GM03348 (cell line): ENCODE measurements at regions not wholly inside any gene's neighbourhood (a gene's known extent, or its start where the extent isn't known, plus 50 kb on each side); places are given as distances from the start of the nearest gene placed in this dataset.
A peak's percentile ranks its signal among the peaks of the same experiment; 100 is the strongest.

Experiments used
- DNase-seq: peaks from one replicate; pipeline ENCODE4 v3.0.0; 2012; ENCODE audit warnings: low spot score

GRCh38 chr17:33642002-33642401 lies 348.9 kb upstream of the ASIC2 start:
- DNase-seq = no peak

GRCh38 chr17:33647956-33648355 lies 354.9 kb upstream of the ASIC2 start:
- peak; percentile 37 for DNase-seq

GRCh38 chr17:33650304-33650703 lies 357.2 kb upstream of the ASIC2 start:
- no peak for DNase-seq

GRCh38 chr17:33651686-33652085 lies 358.6 kb upstream of the ASIC2 start:
- no peak for DNase-seq

DNA sequence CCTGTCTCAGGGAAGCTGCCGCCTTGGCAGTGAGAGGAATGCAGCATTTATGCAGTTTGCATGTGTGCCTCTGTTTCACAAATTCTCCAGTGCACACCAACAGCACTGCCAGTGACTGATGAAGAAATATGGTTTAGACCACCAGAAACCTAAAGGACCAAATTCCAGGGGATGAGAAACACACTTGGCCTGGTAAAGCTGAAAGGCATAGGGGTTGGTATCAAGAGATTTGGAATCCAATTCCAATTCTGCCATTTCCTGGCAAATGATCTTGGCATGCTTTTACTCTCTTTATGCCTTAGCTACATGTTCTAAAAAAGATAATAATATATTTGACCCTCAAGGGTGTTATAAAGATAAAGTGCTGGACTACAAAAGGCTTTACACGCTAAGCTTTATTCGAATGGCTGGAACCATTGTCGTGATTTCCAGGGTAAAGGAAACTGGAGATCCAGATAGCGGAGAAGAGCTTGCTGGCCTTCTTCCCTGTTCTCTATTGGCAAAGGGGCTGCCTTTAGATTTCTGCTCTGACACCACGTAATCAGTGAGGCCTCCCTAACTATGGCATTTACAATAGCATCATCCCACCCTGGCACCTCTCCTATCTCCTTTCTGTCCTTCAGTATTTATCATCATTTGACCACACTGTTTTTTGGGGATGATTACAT lies 359.8 kb upstream of the ASIC2 start:
- no peak for DNase-seq

DNA sequence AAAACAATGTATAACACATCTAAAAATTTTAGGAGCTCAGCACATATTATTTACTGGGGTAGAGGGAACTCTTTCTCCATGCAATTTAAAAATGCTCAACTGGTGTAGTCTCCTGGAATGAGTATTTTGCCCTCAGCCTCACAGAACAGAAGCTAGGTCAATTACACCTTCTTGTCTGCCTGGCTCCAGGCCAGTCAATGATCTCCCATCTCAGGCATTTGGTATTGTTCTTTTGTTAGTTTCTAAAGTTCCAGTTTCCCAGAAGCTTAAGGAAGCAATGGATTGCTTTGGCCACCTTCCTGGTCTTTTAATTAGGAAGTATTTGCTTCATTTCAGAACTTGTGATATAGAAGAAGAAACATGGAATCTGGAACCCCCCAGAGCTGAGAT lies 360.3 kb upstream of the ASIC2 start:
- DNase-seq = no peak

GRCh38 chr17:33657181-33657580 lies 364.1 kb upstream of the ASIC2 start:
- DNase-seq = no peak

GRCh38 chr17:33661975-33662374 lies 368.9 kb upstream of the ASIC2 start:
- DNase-seq = no peak

- DNase-seq = no peak
Measured at GRCh38 chr17:33664116-33664840, 371.2 kb upstream of the ASIC2 start.

- DNase-seq = no peak
Measured at GRCh38 chr17:33667052-33667509, 374.0 kb upstream of the ASIC2 start.

GRCh38 chr17:33667671-33668070 lies 374.6 kb upstream of the ASIC2 start:
- no peak for DNase-seq

DNA sequence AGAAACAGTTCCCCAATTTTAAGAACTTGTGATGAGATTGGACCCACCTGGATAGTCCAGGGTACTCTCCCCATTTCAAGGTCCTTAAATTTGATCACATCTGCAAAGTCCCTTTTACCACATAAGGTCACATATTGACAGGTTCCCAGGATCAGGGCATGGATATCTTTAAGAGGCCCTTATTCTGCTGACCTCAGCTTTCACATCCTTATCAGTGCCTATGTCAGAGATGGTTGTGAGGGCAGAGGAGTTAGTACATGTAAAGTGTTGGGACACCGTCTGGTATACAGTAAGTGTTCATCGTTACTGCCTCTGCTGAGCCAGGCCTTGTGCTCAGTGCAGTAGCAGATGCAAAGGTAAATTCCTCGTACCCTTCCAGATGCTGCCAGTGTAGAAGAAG lies 375.4 kb upstream of the ASIC2 start:
- no peak for DNase-seq

DNA sequence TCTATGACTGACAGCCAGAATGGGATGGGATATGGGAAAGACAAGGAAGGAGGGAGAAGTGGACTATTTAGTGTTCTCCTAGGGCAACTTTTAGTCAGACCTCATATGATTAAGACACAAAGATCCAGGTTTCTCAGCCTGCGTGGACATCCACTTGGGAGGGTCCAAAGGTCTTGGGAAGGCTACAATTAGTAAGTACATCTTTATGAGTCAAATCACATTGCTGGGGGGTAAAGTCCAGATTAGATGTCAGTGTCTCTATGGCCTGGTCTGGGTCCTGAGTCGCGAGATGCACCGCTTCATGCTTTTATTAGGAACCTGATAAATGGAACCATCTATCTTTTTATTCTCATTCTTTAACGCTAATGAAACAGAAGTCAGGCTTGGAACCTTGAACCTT lies 378.4 kb upstream of the ASIC2 start:
- no peak for DNase-seq

DNA sequence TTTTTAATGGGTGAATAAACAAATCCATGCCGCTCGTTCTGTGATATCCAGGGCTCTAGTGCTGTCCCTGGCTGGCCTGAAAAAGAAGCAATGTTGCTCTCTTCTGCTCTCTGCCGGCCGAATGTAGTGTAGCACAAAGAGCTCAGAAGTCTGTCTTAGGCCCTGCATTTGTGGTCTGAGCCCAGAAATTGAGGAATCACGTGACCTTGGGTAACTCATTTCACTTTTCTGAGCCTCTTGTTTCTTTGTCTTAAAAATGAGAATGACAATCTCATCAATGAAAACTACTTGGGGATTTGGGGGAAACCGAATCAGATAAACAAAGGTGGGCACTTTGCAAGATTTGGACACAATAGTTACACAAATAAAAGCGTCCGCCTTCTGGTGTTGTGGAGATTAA lies 381.6 kb upstream of the ASIC2 start:
- peak; percentile 86 for DNase-seq

GRCh38 chr17:33676444-33676843 lies 383.3 kb upstream of the ASIC2 start:
- no peak for DNase-seq

DNA sequence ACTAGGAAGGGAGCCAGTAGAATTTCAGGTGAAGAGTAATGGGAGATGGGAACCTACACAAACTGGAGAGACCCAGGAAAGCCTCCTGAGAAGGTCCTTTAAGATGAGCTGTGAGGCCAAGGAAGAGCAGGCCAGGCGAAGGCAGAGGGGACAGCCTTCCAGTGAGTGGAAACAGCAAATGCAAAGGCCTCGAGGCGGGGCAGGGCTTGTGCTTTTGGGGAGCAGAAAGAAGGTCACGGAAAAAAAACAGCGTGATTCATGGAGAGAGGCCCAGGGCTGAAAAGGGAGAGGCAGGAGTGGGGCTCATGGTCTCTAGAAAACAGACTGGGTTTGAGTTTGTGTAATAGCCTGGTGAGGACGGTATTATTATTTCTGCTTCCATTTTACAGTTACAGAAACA lies 386.5 kb upstream of the ASIC2 start:
- no peak for DNase-seq

DNA sequence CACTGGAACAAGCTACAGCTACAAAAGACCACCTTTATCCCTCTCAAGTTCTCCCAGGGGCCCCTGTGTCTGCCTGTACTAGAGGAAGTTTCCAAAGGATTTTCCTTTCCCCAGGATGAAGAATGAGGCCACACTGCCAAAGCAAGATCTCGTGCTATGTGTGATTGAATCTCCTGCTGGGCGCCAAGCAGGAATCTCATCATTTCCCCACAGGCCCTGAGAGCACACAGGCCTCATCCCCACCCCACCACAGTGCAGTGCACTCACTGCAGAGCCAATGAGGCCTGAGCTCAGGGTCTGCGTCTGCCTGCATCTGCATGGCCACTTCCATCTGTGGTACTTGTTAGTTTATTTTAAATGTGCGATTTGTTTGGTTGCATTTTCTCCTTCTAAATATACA lies 387.4 kb upstream of the ASIC2 start:
- no peak for DNase-seq

- DNase-seq = no peak
Measured at GRCh38 chr17:33682599-33682998, 389.5 kb upstream of the ASIC2 start.

DNA sequence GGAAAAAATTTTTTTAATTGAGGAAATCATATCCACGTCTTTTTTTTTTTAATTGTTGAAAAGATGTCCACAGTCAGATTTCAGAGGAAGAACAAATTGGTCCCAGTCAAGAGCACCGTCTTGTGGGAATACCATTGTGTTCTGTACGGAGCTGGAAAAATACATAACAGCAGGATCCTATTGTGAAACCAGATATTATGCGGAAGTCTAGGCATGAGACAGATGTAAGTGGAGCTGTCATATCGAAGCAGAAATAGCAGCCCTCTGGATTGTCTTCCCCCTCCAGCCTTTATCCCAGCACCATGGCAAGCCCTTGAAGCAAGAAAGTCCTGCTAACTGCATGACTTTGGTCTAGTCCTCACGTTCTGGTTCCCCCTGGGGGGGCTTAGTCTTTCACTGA lies 391.6 kb upstream of the ASIC2 start:
- no peak for DNase-seq

- no peak for DNase-seq
Measured at GRCh38 chr17:33686171-33686570, 393.1 kb upstream of the ASIC2 start.

DNA sequence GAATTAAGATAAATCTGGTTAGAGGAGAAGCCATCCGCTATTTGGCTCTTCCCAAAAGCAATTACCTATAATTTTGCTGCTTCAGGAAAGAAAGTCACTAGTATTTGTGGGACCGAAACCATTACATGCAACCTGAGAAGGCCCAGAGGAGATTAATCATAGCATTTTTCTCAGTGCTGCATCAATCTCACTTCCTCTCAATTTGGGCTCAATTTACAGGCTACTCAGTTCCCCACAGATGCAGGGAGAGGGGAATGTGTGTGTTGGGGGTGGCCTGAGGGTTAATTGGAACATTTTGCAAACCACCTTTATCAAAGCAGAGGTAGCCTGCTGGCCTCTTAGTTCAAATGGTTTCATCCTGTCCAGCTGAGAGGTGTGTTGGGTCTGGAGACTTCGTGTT lies 394.7 kb upstream of the ASIC2 start:
- DNase-seq = no peak

GRCh38 chr17:33688771-33689170 lies 395.7 kb upstream of the ASIC2 start:
- DNase-seq = no peak

GRCh38 chr17:33689725-33690124 lies 396.6 kb upstream of the ASIC2 start:
- DNase-seq = no peak

GRCh38 chr17:33695431-33695830 lies 402.3 kb upstream of the ASIC2 start:
- DNase-seq = no peak
